Loucy (cell line): ENCODE measurements at regions not wholly inside any gene's neighbourhood (a gene's known extent, or its start where the extent isn't known, plus 50 kb on each side); places are given as distances from the start of the nearest gene placed in this dataset.

Experiments used
- CTCF ChIP-seq: fragments of 200-600 bp; sonication (generic); conservative IDR thresholded peaks from 2 replicates; pipeline ENCODE4 v1.5.1; 2014; ENCODE audit warnings: mild to moderate bottlenecking, antibody characterized with exemption, low read length
- EZH2phosphoT487 ChIP-seq: fragments of 200-600 bp; IDR thresholded peaks from 2 replicates; pipeline ENCODE4 v1.6.1; 2018; ENCODE audit warnings: antibody characterized with exemption, mild to moderate bottlenecking, moderate library complexity, borderline replicate concordance

DNA sequence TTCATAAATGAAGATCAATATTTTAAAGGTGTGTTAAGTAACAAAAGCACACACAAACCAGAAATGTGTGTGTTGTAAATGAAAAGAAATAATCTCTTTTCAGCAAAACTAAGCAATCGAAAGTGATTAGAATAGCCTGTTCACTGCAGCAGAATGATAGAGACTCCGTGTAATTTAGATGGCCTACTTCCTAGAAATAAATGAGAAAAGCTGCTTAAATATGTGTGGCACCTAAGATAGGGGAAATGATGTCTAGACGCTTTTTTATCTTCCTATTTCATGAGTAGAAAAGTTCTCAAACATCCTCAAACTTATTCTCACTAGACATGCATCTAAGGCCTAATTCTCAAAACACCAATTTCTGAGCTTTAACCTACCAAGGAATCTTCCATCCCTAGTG is 124.7 kb upstream of the BRINP3 start:
- TF ChIP-seq EZH2phosphoT487 (no peak), CTCF (no peak)
